ENCODE measurements at regions not wholly inside any gene's neighbourhood (a gene's known extent, or its start where the extent isn't known, plus 50 kb on each side); places are given as distances from the start of the nearest gene placed in this dataset.
"Not testable (repeated sequence)": the region's sequence is repeated elsewhere in the genome, so short reads cannot be mapped to it uniquely, and the experiment has no call there.

GRCh38 chr1:120282744-120283464 lies 106.6 kb upstream of the SEC22B start:
- no CpG with 5 or more reads among the region's 4 CpGs for WGBS, 2 donors
- H3K27me3 ChIP-seq (ENCODE audit: control insufficient read depth in 1 of 2, insufficient read depth in 2 of 2, low read length in 2 of 2) = not testable (repeated sequence)

GRCh38 chr1:120278259-120278610 lies 101.9 kb upstream of the SEC22B start:
- not testable (repeated sequence) for H3K27me3 ChIP-seq (ENCODE audit: control insufficient read depth in 1 of 2, insufficient read depth in 2 of 2, low read length in 2 of 2); H3K27ac ChIP-seq (ENCODE audit: low read depth in 2 of 2, low read length in 1 of 2); H3K4me3 ChIP-seq (ENCODE audit: low read depth in 1 of 2, low read length in 2 of 2); H3K4me1 ChIP-seq (ENCODE audit: control insufficient read depth in 2 of 2, insufficient read depth in 2 of 2, low read length in 1 of 2); H3K36me3 ChIP-seq (ENCODE audit: control insufficient read depth in 2 of 2, insufficient read depth in 2 of 2, low read length in 1 of 2); H3K9me3 ChIP-seq (ENCODE audit: control insufficient read depth in 2 of 2, insufficient read depth in 1 of 2, low read depth in 1 of 2, low read length in 1 of 2)
- no CpG with 5 or more reads among the region's 4 CpGs for WGBS, 2 donors

More at GRCh38 chr1:120282744-120283464, 106.6 kb upstream of the SEC22B start:
- not testable (repeated sequence) for H3K9me3 ChIP-seq (ENCODE audit: control insufficient read depth in 2 of 2, insufficient read depth in 1 of 2, low read depth in 1 of 2, low read length in 1 of 2); H3K4me3 ChIP-seq (ENCODE audit: low read depth in 1 of 2, low read length in 2 of 2); H3K4me1 ChIP-seq (ENCODE audit: control insufficient read depth in 2 of 2, insufficient read depth in 2 of 2, low read length in 1 of 2); H3K36me3 ChIP-seq (ENCODE audit: control insufficient read depth in 2 of 2, insufficient read depth in 2 of 2, low read length in 1 of 2); H3K27ac ChIP-seq (ENCODE audit: low read depth in 2 of 2, low read length in 1 of 2)

DNA sequence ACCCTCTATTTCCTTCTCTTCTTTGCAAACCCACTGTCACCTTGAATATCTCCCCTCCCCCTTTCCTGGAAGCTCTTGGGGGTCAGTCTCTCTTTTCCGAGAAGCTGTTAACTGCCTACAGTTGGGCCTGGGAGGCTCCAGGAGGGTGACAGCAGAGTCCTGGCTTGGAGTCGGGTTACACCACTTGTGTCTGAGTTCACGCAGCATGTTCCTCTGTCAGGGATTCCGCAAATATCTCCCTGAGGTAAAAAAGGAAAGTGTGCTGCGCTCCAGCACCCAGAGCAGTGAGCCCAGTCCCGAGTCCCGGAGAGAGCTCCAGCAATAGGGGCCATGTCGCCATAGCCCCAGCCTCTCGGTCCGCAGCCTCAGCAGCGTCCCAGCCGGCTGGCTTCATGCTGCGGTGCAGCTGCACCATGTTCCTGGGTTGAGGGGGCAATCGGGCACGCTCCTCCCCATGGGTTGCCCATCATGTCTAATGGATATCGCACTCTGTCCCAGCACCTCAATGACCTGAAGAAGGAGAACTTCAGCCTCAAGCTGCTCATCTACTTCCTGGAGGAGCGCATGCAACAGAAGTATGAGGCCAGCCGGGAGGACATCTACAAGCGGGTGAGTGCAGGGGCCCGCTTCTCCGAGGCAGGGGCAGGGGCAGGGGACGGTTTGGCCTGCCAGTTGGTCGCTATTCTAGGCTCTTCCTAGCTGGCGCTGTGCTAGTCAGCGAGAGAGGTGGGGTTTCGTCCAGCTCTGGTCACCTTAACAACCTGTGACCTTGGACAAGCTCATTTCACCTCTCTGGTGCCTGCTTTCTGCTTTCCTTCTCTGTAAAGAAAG lies 101.3 kb upstream of the SEC22B start:
- not testable (repeated sequence) for H3K27me3 ChIP-seq (ENCODE audit: control insufficient read depth in 1 of 2, insufficient read depth in 2 of 2, low read length in 2 of 2); H3K4me1 ChIP-seq (ENCODE audit: control insufficient read depth in 2 of 2, insufficient read depth in 2 of 2, low read length in 1 of 2); H3K27ac ChIP-seq (ENCODE audit: low read depth in 2 of 2, low read length in 1 of 2); H3K9me3 ChIP-seq (ENCODE audit: control insufficient read depth in 2 of 2, insufficient read depth in 1 of 2, low read depth in 1 of 2, low read length in 1 of 2); H3K4me3 ChIP-seq (ENCODE audit: low read depth in 1 of 2, low read length in 2 of 2); H3K36me3 ChIP-seq (ENCODE audit: control insufficient read depth in 2 of 2, insufficient read depth in 2 of 2, low read length in 1 of 2)
- no CpG with 5 or more reads among the region's 26 CpGs for WGBS, 2 donors

DNA sequence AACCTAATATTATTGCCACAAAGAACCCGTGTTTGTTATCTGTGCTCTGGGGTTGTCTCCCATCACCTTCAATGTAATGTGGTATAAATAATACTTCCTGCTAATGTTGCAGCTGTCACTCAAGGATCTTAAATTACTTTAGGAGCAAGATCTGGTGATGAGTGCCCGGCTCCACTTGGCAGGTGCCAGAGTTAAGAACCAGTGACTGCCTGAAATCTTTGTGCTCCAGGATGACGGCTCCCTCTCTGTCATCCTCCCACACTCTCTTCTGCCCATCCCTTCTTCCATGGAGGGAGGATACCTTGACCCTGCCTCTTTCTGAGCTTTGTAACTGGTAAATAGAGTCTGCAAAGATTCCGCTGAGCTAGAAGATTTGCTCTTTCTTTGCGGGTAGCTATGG lies 100.4 kb upstream of the SEC22B start:
- H3K36me3 ChIP-seq (ENCODE audit: control insufficient read depth in 2 of 2, insufficient read depth in 2 of 2, low read length in 1 of 2); H3K9me3 ChIP-seq (ENCODE audit: control insufficient read depth in 2 of 2, insufficient read depth in 1 of 2, low read depth in 1 of 2, low read length in 1 of 2); H3K27me3 ChIP-seq (ENCODE audit: control insufficient read depth in 1 of 2, insufficient read depth in 2 of 2, low read length in 2 of 2); H3K4me3 ChIP-seq (ENCODE audit: low read depth in 1 of 2, low read length in 2 of 2); H3K27ac ChIP-seq (ENCODE audit: low read depth in 2 of 2, low read length in 1 of 2); H3K4me1 ChIP-seq (ENCODE audit: control insufficient read depth in 2 of 2, insufficient read depth in 2 of 2, low read length in 1 of 2): not testable (repeated sequence)
- WGBS, 2 donors = no CpG with 5 or more reads among the region's 5 CpGs

GRCh38 chr1:120274438-120274837 lies 98.1 kb upstream of the SEC22B start:
- not testable (repeated sequence) for H3K27me3 ChIP-seq (ENCODE audit: control insufficient read depth in 1 of 2, insufficient read depth in 2 of 2, low read length in 2 of 2); H3K9me3 ChIP-seq (ENCODE audit: control insufficient read depth in 2 of 2, insufficient read depth in 1 of 2, low read depth in 1 of 2, low read length in 1 of 2); H3K27ac ChIP-seq (ENCODE audit: low read depth in 2 of 2, low read length in 1 of 2); H3K36me3 ChIP-seq (ENCODE audit: control insufficient read depth in 2 of 2, insufficient read depth in 2 of 2, low read length in 1 of 2); H3K4me3 ChIP-seq (ENCODE audit: low read depth in 1 of 2, low read length in 2 of 2); H3K4me1 ChIP-seq (ENCODE audit: control insufficient read depth in 2 of 2, insufficient read depth in 2 of 2, low read length in 1 of 2)
- WGBS, 2 donors = no CpG with 5 or more reads among the region's 3 CpGs

DNA sequence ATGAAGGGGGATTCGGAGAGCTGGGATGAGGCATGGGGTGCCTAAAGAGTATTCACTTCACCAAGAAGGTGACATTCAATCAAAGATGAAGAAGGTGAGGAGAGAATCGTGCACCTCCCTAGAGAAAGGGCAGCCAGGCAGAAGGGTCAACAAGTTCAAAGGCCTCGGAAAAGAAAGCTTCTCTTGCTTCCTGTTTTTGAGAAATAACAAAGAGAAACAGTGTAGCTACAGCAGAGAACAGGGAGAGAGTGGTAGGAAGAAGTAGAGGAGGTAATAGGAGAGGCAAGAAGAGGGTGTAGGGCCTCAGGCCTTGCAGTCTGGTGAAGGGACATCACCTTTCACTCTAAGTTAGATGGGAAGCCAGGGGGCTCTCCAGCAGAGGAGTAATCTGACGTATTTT lies 97.0 kb upstream of the SEC22B start:
- H3K27me3 ChIP-seq (ENCODE audit: control insufficient read depth in 1 of 2, insufficient read depth in 2 of 2, low read length in 2 of 2); H3K4me1 ChIP-seq (ENCODE audit: control insufficient read depth in 2 of 2, insufficient read depth in 2 of 2, low read length in 1 of 2); H3K4me3 ChIP-seq (ENCODE audit: low read depth in 1 of 2, low read length in 2 of 2); H3K36me3 ChIP-seq (ENCODE audit: control insufficient read depth in 2 of 2, insufficient read depth in 2 of 2, low read length in 1 of 2); H3K9me3 ChIP-seq (ENCODE audit: control insufficient read depth in 2 of 2, insufficient read depth in 1 of 2, low read depth in 1 of 2, low read length in 1 of 2); H3K27ac ChIP-seq (ENCODE audit: low read depth in 2 of 2, low read length in 1 of 2): not testable (repeated sequence)
- 42 to 56% methylated on average over 2 of the region's 4 CpGs for WGBS, 2 donors

GRCh38 chr1:120272242-120272641 lies 95.9 kb upstream of the SEC22B start:
- not testable (repeated sequence) for H3K36me3 ChIP-seq (ENCODE audit: control insufficient read depth in 2 of 2, insufficient read depth in 2 of 2, low read length in 1 of 2); H3K27ac ChIP-seq (ENCODE audit: low read depth in 2 of 2, low read length in 1 of 2); H3K4me1 ChIP-seq (ENCODE audit: control insufficient read depth in 2 of 2, insufficient read depth in 2 of 2, low read length in 1 of 2); H3K4me3 ChIP-seq (ENCODE audit: low read depth in 1 of 2, low read length in 2 of 2); H3K27me3 ChIP-seq (ENCODE audit: control insufficient read depth in 1 of 2, insufficient read depth in 2 of 2, low read length in 2 of 2); H3K9me3 ChIP-seq (ENCODE audit: control insufficient read depth in 2 of 2, insufficient read depth in 1 of 2, low read depth in 1 of 2, low read length in 1 of 2)
- no CpG with 5 or more reads among the region's 3 CpGs for WGBS, 2 donors

DNA sequence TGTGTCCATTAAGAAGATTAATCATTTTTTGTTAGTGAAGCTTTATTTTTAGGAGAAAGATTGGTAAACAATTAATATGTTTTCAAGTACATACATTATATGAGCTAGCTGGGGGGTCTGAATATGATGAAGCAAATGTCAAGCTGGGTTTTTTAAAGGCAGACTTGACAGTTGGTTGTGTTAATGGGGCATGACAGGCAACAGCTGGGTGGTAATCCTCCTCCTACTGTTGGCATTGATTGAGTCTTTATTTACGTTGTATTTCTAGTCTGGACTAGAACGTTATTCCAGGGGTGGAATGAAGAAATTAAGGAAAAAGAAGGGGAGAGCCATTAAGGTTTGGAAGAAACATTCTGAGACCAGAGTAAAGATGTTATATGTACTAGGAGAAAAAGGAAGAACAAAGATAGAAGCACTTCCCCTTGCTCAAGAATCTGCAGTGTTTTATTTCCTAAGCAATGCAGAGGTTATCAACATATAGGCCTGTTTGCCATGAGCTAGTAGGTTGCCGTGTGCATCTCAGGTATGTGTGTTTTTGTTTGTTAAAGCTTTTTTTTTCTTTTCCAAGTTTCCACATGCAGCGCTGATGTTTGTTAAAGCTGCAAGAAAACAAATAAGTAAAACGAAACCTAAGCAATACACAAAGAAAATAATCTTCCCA lies 95.4 kb upstream of the SEC22B start:
- not testable (repeated sequence) for H3K9me3 ChIP-seq (ENCODE audit: control insufficient read depth in 2 of 2, insufficient read depth in 1 of 2, low read depth in 1 of 2, low read length in 1 of 2); H3K4me3 ChIP-seq (ENCODE audit: low read depth in 1 of 2, low read length in 2 of 2); H3K27ac ChIP-seq (ENCODE audit: low read depth in 2 of 2, low read length in 1 of 2); H3K27me3 ChIP-seq (ENCODE audit: control insufficient read depth in 1 of 2, insufficient read depth in 2 of 2, low read length in 2 of 2); H3K4me1 ChIP-seq (ENCODE audit: control insufficient read depth in 2 of 2, insufficient read depth in 2 of 2, low read length in 1 of 2); H3K36me3 ChIP-seq (ENCODE audit: control insufficient read depth in 2 of 2, insufficient read depth in 2 of 2, low read length in 1 of 2)
- no CpG with 5 or more reads among the region's 5 CpGs for WGBS, 2 donors

- not testable (repeated sequence) for H3K27me3 ChIP-seq (ENCODE audit: control insufficient read depth in 1 of 2, insufficient read depth in 2 of 2, low read length in 2 of 2); H3K36me3 ChIP-seq (ENCODE audit: control insufficient read depth in 2 of 2, insufficient read depth in 2 of 2, low read length in 1 of 2); H3K4me3 ChIP-seq (ENCODE audit: low read depth in 1 of 2, low read length in 2 of 2); H3K4me1 ChIP-seq (ENCODE audit: control insufficient read depth in 2 of 2, insufficient read depth in 2 of 2, low read length in 1 of 2); H3K9me3 ChIP-seq (ENCODE audit: control insufficient read depth in 2 of 2, insufficient read depth in 1 of 2, low read depth in 1 of 2, low read length in 1 of 2); H3K27ac ChIP-seq (ENCODE audit: low read depth in 2 of 2, low read length in 1 of 2)
- WGBS, 2 donors = no CpG with 5 or more reads among the region's 1 CpG
These were observed 91.7 kb upstream of the SEC22B start for GRCh38 chr1:120267894-120268551.

Measured in esophagus (tissue), 2 donors.